ENCODE measurements at regions not wholly inside any gene's neighbourhood (a gene's known extent, or its start where the extent isn't known, plus 50 kb on each side); places are given as distances from the start of the nearest gene placed in this dataset.

- 0% methylated on average over 3 of the region's 3 CpGs for WGBS (ENCODE audit: insufficient coverage, low coverage, missing lambda C conversion rate)
- no TSS peak for BruUV-seq (replicated peaks)
- Histone ChIP-seq H3K9me1 (ENCODE audit: control insufficient read depth, insufficient read depth, low read length) (no peaks in the 10 kb centered on the region), H3K36me3 (ENCODE audit: control insufficient read depth, insufficient read depth, low read length) (no peaks in the 10 kb centered on the region), H2AFZ (ENCODE audit: low read depth, low read length) (no peak overlapping the region), H3K4me1 (replicated peaks in 1 of 2; ENCODE audit: control insufficient read depth in 2 of 2, insufficient read depth in 2 of 2, low read length in 2 of 2) (no peaks in the 10 kb centered on the region), H3K4me2 (ENCODE audit: insufficient read depth, low read length) (no peak overlapping the region), H3K27me3 (ENCODE audit: control insufficient read depth in 2 of 2, insufficient read depth in 2 of 2, low read length in 2 of 2) (peaks cover 5 to 7% of the 10 kb centered on the region in 2 experiments; a peak in 2 of 5 replicates), H3K27ac (ENCODE audit: extremely low read depth, low read depth, low read length) (no peak overlapping the region), H3K4me3 (no peak overlapping the region), H3K79me2 (ENCODE audit: control insufficient read depth, insufficient read depth, low read length) (no peaks in the 10 kb centered on the region), H3K9me3 (replicated peaks; ENCODE audit: control insufficient read depth, insufficient read depth, low read depth, low read length) (no peaks in the 10 kb centered on the region), H4K20me1 (replicated peaks; ENCODE audit: control insufficient read depth, insufficient read depth, low read length) (0 out of 2 replicates have a peak, but pooled peaks cover 3% of the 10 kb centered on the region), H3K9ac (ENCODE audit: insufficient read depth in 1 of 2, low read depth in 2 of 2, low read length in 2 of 2) (no peak overlapping the region)
- intact Hi-C loops (cut with micrococcal nuclease) = no loop called here
- POLR2A ChIA-PET = interaction anchor here (0.6 to 1.5 kb wide), 2 partner anchors 9 to 19 kb away, joined by 3 read pairs; no protein-coding TSS in a partner anchor
- DNase-seq (ENCODE audit: extremely low read depth in 1 of 4, low spot score in 3 of 4) (no peak), ATAC-seq (no peak), FAIRE-seq (no peak)
- in situ Hi-C loops (cut with MboI) = no loop called here
- TF ChIP-seq USF2 (CRISPR knock-in tag; IDR thresholded peaks at IDR 0.05) = no peak
- 0 out of 2 replicates have a peak, but pooled peaks have one; percentile 23 for TF ChIP-seq MAFG (tag; conservative IDR thresholded peaks at IDR 0.05)
- TF ChIP-seq ZBTB12 (CRISPR knock-in tag; IDR thresholded peaks at IDR 0.05) = no peak
- TF ChIP-seq NFE2 (IDR thresholded peaks at IDR 0.05; ENCODE audit: low read depth) = peak; percentile 14; the same call in 1 of the 2 replicates
- CTCF ChIA-PET (ENCODE audit: low intra/inter-chr PET ratio) = no interaction called here
Measured at GRCh38 chr7:131953184-131953583, 396.8 kb upstream of the PODXL start.
